Loucy (cell line): ENCODE measurements at regions not wholly inside any gene's neighbourhood (a gene's known extent, or its start where the extent isn't known, plus 50 kb on each side); places are given as distances from the start of the nearest gene placed in this dataset.

Experiments used
- H2AFZ ChIP-seq: fragments of 200-600 bp; sonication (generic); 2 replicates; pipeline ENCODE4 v1.6.0; 2016; ENCODE audit warnings: antibody characterized with exemption, mild to moderate bottlenecking, low read length, moderate library complexity
- H3F3A ChIP-seq: fragments of 200-600 bp; 2 replicates; pipeline ENCODE4 v1.6.0; 2016; ENCODE audit warnings: antibody characterized with exemption, low read depth, mild to moderate bottlenecking
- H3K27me3 ChIP-seq: fragments of 200-600 bp; sonication (generic); 2 replicates; pipeline ENCODE4 v1.6.1; 2014; ENCODE audit warnings: low read length, mild to moderate bottlenecking; ENCODE audit not compliant: insufficient read depth, poor library complexity, severe bottlenecking
- H3K36me3 ChIP-seq: fragments of 200-600 bp; sonication (generic); 2 replicates; pipeline ENCODE4 v1.6.1; 2016; ENCODE audit warnings: low read length; ENCODE audit not compliant: insufficient read depth
- H3K4me1 ChIP-seq: fragments of 200-600 bp; sonication (generic); 2 replicates; pipeline ENCODE4 v1.5.1; 2014; ENCODE audit warnings: low read length, mild to moderate bottlenecking; ENCODE audit not compliant: insufficient read depth, poor library complexity, severe bottlenecking
- H3K4me2 ChIP-seq: fragments of 200-600 bp; sonication (generic); 2 replicates; pipeline ENCODE4 v1.6.0; 2014; ENCODE audit warnings: antibody characterized with exemption, low read length, low read depth, mild to moderate bottlenecking; ENCODE audit not compliant: poor library complexity, severe bottlenecking
- H3K4me3 ChIP-seq: fragments of 200-600 bp; sonication (generic); 2 replicates; pipeline ENCODE4 v1.5.1; 2014; ENCODE audit warnings: low read length, mild to moderate bottlenecking, mixed read lengths; ENCODE audit not compliant: poor library complexity, severe bottlenecking
- H3K79me2 ChIP-seq: fragments of 200-600 bp; sonication (generic); 2 replicates; pipeline ENCODE4 v1.6.1; 2014; ENCODE audit warnings: low read length; ENCODE audit not compliant: insufficient read depth
- H3K9ac ChIP-seq: fragments of 200-600 bp; sonication (generic); 2 replicates; pipeline ENCODE4 v1.6.0; 2014; ENCODE audit warnings: mild to moderate bottlenecking, low read depth, low read length, moderate library complexity; ENCODE audit not compliant: poor library complexity, severe bottlenecking
- H3K9me2 ChIP-seq: fragments of 200-600 bp; sonication (generic); replicated peaks from 2 replicates; pipeline ENCODE4 v1.6.1; 2016; ENCODE audit warnings: low read depth, low read length, mixed read lengths
- H3K9me3 ChIP-seq: fragments of 200-600 bp; sonication (generic); 2 replicates; pipeline ENCODE4 v1.6.1; 2014; ENCODE audit warnings: mild to moderate bottlenecking, antibody characterized with exemption, low read length, low read depth; ENCODE audit not compliant: insufficient read depth
- H4K20me1 ChIP-seq: fragments of 200-600 bp; sonication (generic); 2 replicates; pipeline ENCODE4 v1.6.0; 2014; ENCODE audit warnings: antibody characterized with exemption, low read length, mild to moderate bottlenecking; ENCODE audit not compliant: insufficient read depth, poor library complexity, severe bottlenecking
- EZH2phosphoT487 ChIP-seq: fragments of 200-600 bp; IDR thresholded peaks from 2 replicates; pipeline ENCODE4 v1.6.1; 2018; ENCODE audit warnings: antibody characterized with exemption, mild to moderate bottlenecking, moderate library complexity, borderline replicate concordance
- TF ChIP-seq, protein P1 (sequence below): fragments of 200-600 bp; sonication (generic); conservative IDR thresholded peaks from 2 replicates; pipeline ENCODE4 v1.5.1; 2014; ENCODE audit warnings: mild to moderate bottlenecking, antibody characterized with exemption, low read length

DNA sequence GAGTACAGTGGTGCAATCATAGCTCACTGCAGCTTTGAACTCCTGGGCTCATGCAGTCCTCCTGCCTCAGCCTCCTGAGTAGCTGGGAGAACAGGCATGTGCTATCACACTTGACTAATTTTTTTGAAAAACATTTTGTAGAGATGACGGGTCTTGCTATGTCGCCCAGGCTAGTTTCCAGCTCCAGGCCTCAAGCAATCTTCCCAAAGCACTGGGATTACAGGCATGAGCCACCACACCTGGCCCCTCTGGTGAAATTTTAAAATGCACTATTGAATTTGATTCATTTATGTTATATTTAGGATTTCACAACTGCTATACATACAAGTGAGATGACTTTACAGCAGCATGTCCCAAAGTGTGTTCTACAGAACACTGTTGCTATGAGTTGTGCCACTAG lies 50.8 kb upstream of the TPM1 start:
- Histone ChIP-seq H3K4me2 (no peak overlapping the region), H3K27me3 (no peaks in the 10 kb centered on the region), H2AFZ (no peak overlapping the region), H3K9ac (no peak overlapping the region), H3K36me3 (no peaks in the 10 kb centered on the region), H3K9me3 (no peaks in the 10 kb centered on the region), H4K20me1 (no peaks in the 10 kb centered on the region), H3K9me2 (no peaks in the 10 kb centered on the region), H3F3A (no peaks in the 10 kb centered on the region), H3K4me1 (no peaks in the 10 kb centered on the region), H3K4me3 (no peak overlapping the region), H3K79me2 (no peaks in the 10 kb centered on the region)
- no peak for TF ChIP-seq EZH2phosphoT487

DNA sequence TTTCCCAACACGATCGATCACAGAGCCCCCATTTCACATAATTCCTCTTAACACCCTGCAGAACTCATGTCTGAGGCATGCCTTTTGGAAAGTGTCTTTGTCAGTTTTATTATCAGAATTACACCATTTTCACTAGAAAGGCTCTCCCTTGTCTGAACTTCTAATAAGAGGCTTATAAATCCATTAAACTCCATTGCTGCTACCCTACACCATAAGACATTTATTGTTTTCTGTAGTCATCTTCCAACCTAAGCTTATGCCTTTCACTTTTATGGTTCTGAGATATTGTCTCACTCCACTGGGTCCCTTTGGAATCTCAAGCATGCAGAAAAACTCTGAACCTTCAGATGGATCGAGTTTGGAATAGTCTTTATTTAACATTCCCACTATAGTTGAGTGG lies 50.2 kb upstream of the TPM1 start:
- Histone ChIP-seq H3F3A (no peaks in the 10 kb centered on the region), H3K4me3 (no peak overlapping the region), H2AFZ (no peak overlapping the region), H3K27me3 (no peaks in the 10 kb centered on the region), H4K20me1 (no peaks in the 10 kb centered on the region), H3K36me3 (no peaks in the 10 kb centered on the region), H3K4me2 (no peak overlapping the region), H3K9me3 (no peaks in the 10 kb centered on the region), H3K4me1 (no peaks in the 10 kb centered on the region), H3K79me2 (no peaks in the 10 kb centered on the region), H3K9me2 (no peaks in the 10 kb centered on the region), H3K9ac (no peak overlapping the region)
- TF ChIP-seq, protein P1, sequence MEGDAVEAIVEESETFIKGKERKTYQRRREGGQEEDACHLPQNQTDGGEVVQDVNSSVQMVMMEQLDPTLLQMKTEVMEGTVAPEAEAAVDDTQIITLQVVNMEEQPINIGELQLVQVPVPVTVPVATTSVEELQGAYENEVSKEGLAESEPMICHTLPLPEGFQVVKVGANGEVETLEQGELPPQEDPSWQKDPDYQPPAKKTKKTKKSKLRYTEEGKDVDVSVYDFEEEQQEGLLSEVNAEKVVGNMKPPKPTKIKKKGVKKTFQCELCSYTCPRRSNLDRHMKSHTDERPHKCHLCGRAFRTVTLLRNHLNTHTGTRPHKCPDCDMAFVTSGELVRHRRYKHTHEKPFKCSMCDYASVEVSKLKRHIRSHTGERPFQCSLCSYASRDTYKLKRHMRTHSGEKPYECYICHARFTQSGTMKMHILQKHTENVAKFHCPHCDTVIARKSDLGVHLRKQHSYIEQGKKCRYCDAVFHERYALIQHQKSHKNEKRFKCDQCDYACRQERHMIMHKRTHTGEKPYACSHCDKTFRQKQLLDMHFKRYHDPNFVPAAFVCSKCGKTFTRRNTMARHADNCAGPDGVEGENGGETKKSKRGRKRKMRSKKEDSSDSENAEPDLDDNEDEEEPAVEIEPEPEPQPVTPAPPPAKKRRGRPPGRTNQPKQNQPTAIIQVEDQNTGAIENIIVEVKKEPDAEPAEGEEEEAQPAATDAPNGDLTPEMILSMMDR, result no peak
- no peak for TF ChIP-seq EZH2phosphoT487
